Right atrium auricular region (tissue), 2 donors: ENCODE measurements at regions not wholly inside any gene's neighbourhood (a gene's known extent, or its start where the extent isn't known, plus 50 kb on each side); places are given as distances from the start of the nearest gene placed in this dataset.

Source experiments
- DNase-seq: peaks from one replicate; pipeline ENCODE4 v3.0.0-alpha.2; 2019; ENCODE audit warnings: low spot score
- H3K27ac ChIP-seq, 2 donors: fragments of 200-600 bp; sonication (generic); 1 replicate in 1 of 2; 2 replicates in 1 of 2; pipeline ENCODE4 v1.5.1; 2016 to 2019
- H3K27me3 ChIP-seq, 2 donors: fragments of 200-600 bp; sonication (generic); one replicate each; pipeline versions ENCODE4 v1.5.1 to v1.6.0; 2017 to 2019
- H3K36me3 ChIP-seq: fragments of 200-600 bp; sonication (generic); one replicate; pipeline ENCODE4 v1.5.1; 2016
- H3K4me1 ChIP-seq, 2 donors: fragments of 200-600 bp; sonication (generic); one replicate each; pipeline versions ENCODE4 v1.5.1 to v1.6.0; 2017 to 2019
- H3K4me3 ChIP-seq, 2 donors: fragments of 200-600 bp; sonication (generic); 1 replicate in 1 of 2; 2 replicates in 1 of 2; pipeline ENCODE4 v1.5.1; 2017 to 2019; ENCODE audit warnings: mild to moderate bottlenecking in 1 of 2, moderate library complexity in 1 of 2
- H3K9me3 ChIP-seq, 2 donors: fragments of 200-600 bp; sonication (generic); one replicate each; pipeline ENCODE4 v1.5.1; 2019
- TF ChIP-seq, protein P1 (sequence below), 2 donors: fragments of 200-600 bp; sonication (generic); IDR thresholded peaks; one replicate each; pipeline ENCODE4 v1.5.1; 2019; ENCODE audit warnings: antibody characterized with exemption in 2 of 2

DNA sequence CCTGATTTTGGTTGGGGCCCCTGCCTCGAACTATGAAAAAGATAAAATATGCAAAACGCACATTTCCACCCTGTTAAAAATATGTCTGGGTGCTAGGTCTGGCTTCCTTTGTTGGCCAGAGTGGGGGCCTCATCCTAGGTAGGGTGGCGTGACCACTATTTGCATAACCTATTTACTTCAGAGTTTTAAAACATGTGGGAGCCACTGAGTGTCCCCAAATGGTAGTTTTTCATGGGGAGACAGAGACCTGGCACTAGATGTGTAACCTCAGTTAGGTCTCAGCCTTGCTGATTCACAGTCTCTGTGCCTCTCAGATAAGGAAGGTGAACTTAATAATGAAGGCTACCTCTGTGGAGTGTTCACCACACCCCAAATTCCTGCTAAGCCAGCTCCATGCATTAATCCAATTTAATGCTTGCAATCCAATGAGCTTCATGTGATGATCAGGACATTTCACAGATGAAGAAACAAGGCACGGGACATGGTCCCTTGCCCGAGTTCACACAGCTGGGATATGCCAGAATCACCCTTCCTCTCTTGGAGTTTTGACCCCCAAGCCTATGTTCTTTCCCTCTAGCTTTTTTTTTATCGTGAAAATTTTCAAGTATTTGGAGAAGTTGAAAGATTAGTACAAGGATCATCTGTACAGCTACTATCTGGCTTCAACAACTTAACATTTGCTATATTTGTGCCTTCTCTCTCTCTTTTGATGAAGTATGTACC is 103.4 kb downstream of the IRF8 start:
- Histone ChIP-seq H3K4me1 (no peaks in the 10 kb centered on the region), H3K27me3 (no peaks in the 10 kb centered on the region), H3K27ac (no peak overlapping the region), H3K36me3 (no peaks in the 10 kb centered on the region), H3K4me3 (no peak overlapping the region), H3K9me3 (no peaks in the 10 kb centered on the region)
- TF ChIP-seq, protein P1, sequence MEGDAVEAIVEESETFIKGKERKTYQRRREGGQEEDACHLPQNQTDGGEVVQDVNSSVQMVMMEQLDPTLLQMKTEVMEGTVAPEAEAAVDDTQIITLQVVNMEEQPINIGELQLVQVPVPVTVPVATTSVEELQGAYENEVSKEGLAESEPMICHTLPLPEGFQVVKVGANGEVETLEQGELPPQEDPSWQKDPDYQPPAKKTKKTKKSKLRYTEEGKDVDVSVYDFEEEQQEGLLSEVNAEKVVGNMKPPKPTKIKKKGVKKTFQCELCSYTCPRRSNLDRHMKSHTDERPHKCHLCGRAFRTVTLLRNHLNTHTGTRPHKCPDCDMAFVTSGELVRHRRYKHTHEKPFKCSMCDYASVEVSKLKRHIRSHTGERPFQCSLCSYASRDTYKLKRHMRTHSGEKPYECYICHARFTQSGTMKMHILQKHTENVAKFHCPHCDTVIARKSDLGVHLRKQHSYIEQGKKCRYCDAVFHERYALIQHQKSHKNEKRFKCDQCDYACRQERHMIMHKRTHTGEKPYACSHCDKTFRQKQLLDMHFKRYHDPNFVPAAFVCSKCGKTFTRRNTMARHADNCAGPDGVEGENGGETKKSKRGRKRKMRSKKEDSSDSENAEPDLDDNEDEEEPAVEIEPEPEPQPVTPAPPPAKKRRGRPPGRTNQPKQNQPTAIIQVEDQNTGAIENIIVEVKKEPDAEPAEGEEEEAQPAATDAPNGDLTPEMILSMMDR (IDR thresholded peaks at IDR 0.05), result no peak
- DNase-seq, result no peak

DNA sequence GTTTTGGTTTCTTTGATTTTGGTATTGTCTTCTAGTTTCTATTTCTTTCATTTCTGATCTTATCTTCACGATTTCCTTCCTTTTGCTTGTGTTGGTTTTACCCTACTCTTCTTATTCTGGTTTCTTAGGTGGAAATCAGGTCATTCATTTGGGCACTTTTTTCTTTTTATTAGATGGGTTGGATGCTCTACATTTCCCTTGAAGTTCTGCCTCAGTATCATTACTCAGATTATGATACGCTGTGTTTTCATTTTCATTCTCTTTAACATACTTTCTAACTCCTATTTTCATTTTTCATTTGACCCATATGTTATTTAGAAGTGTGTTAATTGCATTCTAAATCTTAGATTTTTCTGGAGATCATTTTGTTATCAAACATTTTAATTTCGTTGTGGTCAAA is 108.6 kb downstream of the IRF8 start:
- no peak for DNase-seq
- no peak overlapping the region for H3K4me3 ChIP-seq
- peaks cover 0 to 3% of the 10 kb centered on the region in 2 donors for H3K27me3 ChIP-seq
- no peak overlapping the region for H3K27ac ChIP-seq
- H3K4me1 ChIP-seq, result no peaks in the 10 kb centered on the region
- TF ChIP-seq, protein P1 (IDR thresholded peaks at IDR 0.05), result no peak
- no peaks in the 10 kb centered on the region for H3K36me3 ChIP-seq
- H3K9me3 ChIP-seq, result no peaks in the 10 kb centered on the region

DNA sequence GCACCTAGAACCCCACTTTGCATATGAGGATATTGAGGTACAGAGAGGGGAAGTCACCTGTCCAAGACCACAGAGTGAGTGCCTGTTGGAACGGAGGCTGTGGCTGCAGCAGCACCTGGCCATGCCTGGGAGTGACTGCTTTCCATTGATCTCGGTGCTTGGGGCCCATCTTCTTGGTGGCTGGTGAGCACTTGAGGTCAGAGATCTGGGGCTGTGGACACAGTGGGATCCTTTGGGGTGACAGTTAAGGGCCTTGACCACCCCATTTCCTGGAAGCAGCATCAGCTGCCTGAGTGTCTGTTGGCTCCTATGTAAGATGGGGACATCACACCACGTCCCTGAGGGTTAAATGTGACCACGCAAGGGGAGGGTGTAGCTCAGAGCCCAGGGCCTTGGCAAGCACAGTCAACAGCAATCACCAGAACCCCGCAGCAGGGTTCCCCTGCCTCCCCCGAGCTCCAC is 111.7 kb downstream of the IRF8 start:
- Histone ChIP-seq H3K27me3 (peaks cover 0 to 3% of the 10 kb centered on the region in 2 donors), H3K9me3 (no peaks in the 10 kb centered on the region), H3K36me3 (no peaks in the 10 kb centered on the region), H3K4me3 (no peak overlapping the region), H3K4me1 (no peaks in the 10 kb centered on the region), H3K27ac (no peak overlapping the region)
- DNase-seq, result no peak
- TF ChIP-seq, protein P1 (IDR thresholded peaks at IDR 0.05), result no peak

DNA sequence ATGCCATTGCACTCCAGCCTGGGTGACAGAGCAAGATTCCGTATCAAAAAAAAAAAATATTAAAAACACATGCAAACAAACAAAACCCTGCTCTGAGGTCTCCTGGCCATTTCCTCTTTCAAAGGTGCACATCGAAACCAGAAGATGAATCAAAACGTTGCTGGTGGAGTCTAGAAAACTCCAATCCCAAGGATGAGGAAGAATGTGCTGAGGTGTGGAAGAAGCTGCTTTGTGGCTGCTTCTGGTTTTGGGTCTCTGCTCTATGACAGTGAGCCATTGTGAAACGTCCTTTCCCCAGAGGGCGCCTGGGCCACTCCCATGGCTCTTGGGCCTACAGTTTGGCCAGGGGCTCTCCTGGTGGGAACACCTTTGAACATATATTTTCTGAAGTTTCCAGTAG is 112.6 kb downstream of the IRF8 start:
- H3K36me3 ChIP-seq, result no peaks in the 10 kb centered on the region
- no peaks in the 10 kb centered on the region for H3K4me1 ChIP-seq
- no peak overlapping the region for H3K27ac ChIP-seq
- DNase-seq, result no peak
- peaks cover 0 to 3% of the 10 kb centered on the region in 2 donors for H3K27me3 ChIP-seq
- no peak overlapping the region for H3K4me3 ChIP-seq
- no peaks in the 10 kb centered on the region for H3K9me3 ChIP-seq
- TF ChIP-seq, protein P1 (IDR thresholded peaks at IDR 0.05), result no peak

DNA sequence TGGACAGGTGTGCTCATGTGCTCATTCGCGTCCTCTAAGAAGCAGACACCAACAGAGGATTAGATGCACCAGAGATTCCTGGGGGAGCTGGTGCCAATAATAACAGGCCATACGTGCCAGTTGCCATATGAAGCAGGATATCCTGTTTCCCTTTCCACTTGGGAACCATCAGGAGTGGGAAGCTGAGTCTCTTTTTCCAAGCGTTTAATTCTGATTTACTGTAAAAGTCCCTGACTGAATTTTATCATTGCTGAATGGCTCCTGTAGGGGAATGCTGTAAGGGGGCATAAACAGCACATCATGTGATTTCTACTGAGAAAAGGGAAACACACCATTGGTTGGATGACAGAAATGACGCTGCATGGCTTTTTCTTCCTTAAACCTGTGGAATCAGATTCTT is 113.3 kb downstream of the IRF8 start:
- Histone ChIP-seq H3K4me3 (no peak overlapping the region), H3K27me3 (peaks cover 0 to 3% of the 10 kb centered on the region in 2 donors), H3K4me1 (no peaks in the 10 kb centered on the region), H3K27ac (no peak overlapping the region), H3K9me3 (no peaks in the 10 kb centered on the region), H3K36me3 (no peaks in the 10 kb centered on the region)
- DNase-seq, result no peak
- TF ChIP-seq, protein P1 (IDR thresholded peaks at IDR 0.05), result no peak

DNA sequence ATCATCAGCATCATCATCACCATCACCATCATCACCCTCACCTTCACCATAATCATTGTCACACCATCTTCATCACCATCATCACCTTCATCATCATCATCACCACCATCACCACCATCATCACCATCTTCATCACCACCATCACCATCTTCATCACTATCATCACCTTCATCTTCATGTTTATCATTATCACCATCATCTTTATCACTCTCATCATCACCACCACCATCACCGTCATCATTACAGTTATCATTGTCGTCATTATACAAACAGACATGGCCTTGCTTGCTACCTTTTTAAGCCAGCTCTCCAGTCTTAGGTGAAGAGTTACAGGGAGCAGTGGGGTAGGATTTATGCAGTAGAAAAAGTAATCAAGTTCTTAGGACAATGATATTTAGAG is 114.9 kb downstream of the IRF8 start:
- no peak for DNase-seq
- Histone ChIP-seq H3K36me3 (no peaks in the 10 kb centered on the region), H3K27ac (no peak overlapping the region), H3K27me3 (peaks cover 0 to 3% of the 10 kb centered on the region in 2 donors), H3K4me3 (no peak overlapping the region), H3K4me1 (no peaks in the 10 kb centered on the region), H3K9me3 (no peaks in the 10 kb centered on the region)
- TF ChIP-seq, protein P1 (IDR thresholded peaks at IDR 0.05), result no peak
